ENCODE measurements at regions not wholly inside any gene's neighbourhood (a gene's known extent, or its start where the extent isn't known, plus 50 kb on each side); places are given as distances from the start of the nearest gene placed in this dataset.

GRCh38 chr9:105148328-105149006 lies 96.0 kb upstream of the SLC44A1 start (continued):
- TF ChIP-seq CSRNP3 (CRISPR knock-in tag; IDR thresholded peaks at IDR 0.05) = no peak

GRCh38 chr9:105150991-105151685 lies 93.3 kb upstream of the SLC44A1 start:
- peak; percentile 70 for ATAC-seq
- TF ChIP-seq ARNTL (CRISPR knock-in tag; IDR thresholded peaks at IDR 0.05; ENCODE audit: borderline replicate concordance, low read depth) (no peak), ZNF8 (CRISPR knock-in tag; IDR thresholded peaks at IDR 0.05) (no peak)

- ATAC-seq = no peak
- TF ChIP-seq BACH2 (CRISPR knock-in tag; IDR thresholded peaks at IDR 0.05; ENCODE audit: borderline replicate concordance) = no peak
- TF ChIP-seq CSRNP3 (CRISPR knock-in tag; IDR thresholded peaks at IDR 0.05) = no peak
- no peak for TF ChIP-seq POU6F1 (CRISPR knock-in tag; IDR thresholded peaks at IDR 0.05; ENCODE audit: borderline replicate concordance, low read depth)
- no peak for TF ChIP-seq ZFP30 (CRISPR knock-in tag; IDR thresholded peaks at IDR 0.05)
- TF ChIP-seq SNAI2 (CRISPR knock-in tag; IDR thresholded peaks at IDR 0.05) = no peak
- TF ChIP-seq ZNF8 (CRISPR knock-in tag; IDR thresholded peaks at IDR 0.05) = no peak
- TF ChIP-seq TOX (CRISPR knock-in tag; IDR thresholded peaks at IDR 0.05; ENCODE audit: borderline replicate concordance) = no peak
Measured at GRCh38 chr9:105151686-105151995, 92.8 kb upstream of the SLC44A1 start.

GRCh38 chr9:105154723-105155191 lies 89.7 kb upstream of the SLC44A1 start:
- ATAC-seq = no peak
- TF ChIP-seq ZFP30 (CRISPR knock-in tag; IDR thresholded peaks at IDR 0.05) (no peak), ZNF565 (CRISPR knock-in tag; conservative IDR thresholded peaks at IDR 0.05; ENCODE audit: low read depth) (no peak), PATZ1 (CRISPR knock-in tag; IDR thresholded peaks at IDR 0.05; ENCODE audit: borderline replicate concordance) (no peak), ISL1 (CRISPR knock-in tag; IDR thresholded peaks at IDR 0.05) (no peak), ARNTL (CRISPR knock-in tag; IDR thresholded peaks at IDR 0.05; ENCODE audit: borderline replicate concordance, low read depth) (no peak), SNAI2 (CRISPR knock-in tag; IDR thresholded peaks at IDR 0.05) (no peak), TCF4 (CRISPR knock-in tag; IDR thresholded peaks at IDR 0.05; ENCODE audit: borderline replicate concordance) (no peak), CSRNP3 (CRISPR knock-in tag; IDR thresholded peaks at IDR 0.05) (no peak), ZC3H10 (CRISPR knock-in tag; IDR thresholded peaks at IDR 0.05) (no peak), RARB (CRISPR knock-in tag; IDR thresholded peaks at IDR 0.05) (no peak), PPARA (CRISPR knock-in tag; IDR thresholded peaks at IDR 0.05; ENCODE audit: borderline replicate concordance) (no peak), CREB5 (CRISPR knock-in tag; IDR thresholded peaks at IDR 0.05; ENCODE audit: low read depth) (no peak), BACH2 (CRISPR knock-in tag; IDR thresholded peaks at IDR 0.05; ENCODE audit: borderline replicate concordance) (no peak), TSHZ2 (CRISPR knock-in tag; IDR thresholded peaks at IDR 0.05) (no peak), ZNF70 (CRISPR knock-in tag; IDR thresholded peaks at IDR 0.05) (no peak), TOX (CRISPR knock-in tag; IDR thresholded peaks at IDR 0.05; ENCODE audit: borderline replicate concordance) (no peak), OSR1 (CRISPR knock-in tag; IDR thresholded peaks at IDR 0.05) (no peak), ZFP3 (CRISPR knock-in tag; IDR thresholded peaks at IDR 0.05) (no peak), CSDC2 (CRISPR knock-in tag; IDR thresholded peaks at IDR 0.05) (no peak)
